ENCODE measurements at regions not wholly inside any gene's neighbourhood (a gene's known extent, or its start where the extent isn't known, plus 50 kb on each side); places are given as distances from the start of the nearest gene placed in this dataset.

DNA sequence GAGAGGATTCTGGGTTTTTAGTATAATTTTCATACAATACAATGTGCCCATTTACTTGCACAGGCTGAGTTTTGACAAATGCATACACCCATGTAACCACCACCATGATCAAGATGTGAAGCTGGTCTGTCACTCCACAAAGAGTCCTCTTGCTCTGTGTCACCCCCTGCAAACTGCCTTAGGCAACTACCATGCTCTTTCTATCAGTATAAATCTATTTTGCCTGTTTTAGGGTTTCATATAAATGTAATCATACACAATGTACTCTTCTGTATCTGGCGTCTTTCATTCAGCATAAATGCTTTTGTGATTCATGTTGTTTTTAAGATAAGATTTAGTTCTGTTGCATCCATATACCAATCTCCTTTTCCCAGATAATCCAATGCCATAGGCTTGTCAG, 181.9 kb upstream of the KCNG1 start:
- in situ Hi-C loops (cut with MboI; ENCODE audit: low sequenced_read_pairs, unreplicated experiment) = no loop called here
- DNase-seq (ENCODE audit: low spot score) = no peak
- TF ChIP-seq CTCF (IDR thresholded peaks at IDR 0.05; ENCODE audit: borderline replicate concordance, control extremely low read depth, extremely low read depth, insufficient read depth, missing control alignments) = no peak

DNA sequence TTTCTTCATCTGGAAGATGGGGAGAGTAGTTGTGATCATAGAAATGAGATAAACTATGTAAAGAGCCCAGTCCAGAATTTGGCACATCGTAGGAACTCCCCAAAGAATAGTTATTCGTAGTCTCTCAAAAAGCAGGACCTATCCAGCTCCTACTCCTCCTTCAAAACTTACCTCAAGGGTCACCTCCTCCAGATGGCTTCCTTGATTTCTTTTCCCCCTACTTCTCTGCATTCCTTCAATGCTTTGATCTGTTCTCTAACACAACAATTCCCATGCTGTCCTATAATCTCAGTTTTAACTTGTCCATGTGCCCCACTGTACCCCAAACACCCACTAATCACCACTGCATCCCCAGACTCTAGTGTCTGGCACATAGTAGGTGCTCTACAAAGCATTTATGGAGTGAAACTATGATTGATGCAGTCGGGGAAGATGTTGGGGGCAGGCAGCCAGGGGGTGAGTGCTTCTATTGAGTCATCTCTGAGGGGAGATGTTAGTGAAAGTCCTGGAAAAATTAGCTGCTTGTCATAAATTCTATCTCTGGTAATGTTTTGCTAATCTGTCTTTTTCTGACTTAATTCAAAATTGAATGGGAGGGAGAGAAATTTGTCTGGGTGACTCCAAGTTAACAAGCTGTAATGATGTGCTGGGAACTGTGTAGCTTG, 181.3 kb upstream of the KCNG1 start:
- TF ChIP-seq CTCF (IDR thresholded peaks at IDR 0.05; ENCODE audit: borderline replicate concordance, control extremely low read depth, extremely low read depth, insufficient read depth, missing control alignments) = no peak
- in situ Hi-C loops (cut with MboI; ENCODE audit: low sequenced_read_pairs, unreplicated experiment) = no loop called here

GRCh38 chr20:51202304-51202703, 179.4 kb upstream of the KCNG1 start:
- DNase-seq (ENCODE audit: low spot score) = no peak
- in situ Hi-C loops (cut with MboI; ENCODE audit: low sequenced_read_pairs, unreplicated experiment) = no loop called here
- no peak for TF ChIP-seq CTCF (IDR thresholded peaks at IDR 0.05; ENCODE audit: borderline replicate concordance, control extremely low read depth, extremely low read depth, insufficient read depth, missing control alignments)

More for the DNA sequence above, 181.3 kb upstream of the KCNG1 start:
- no peak for DNase-seq (ENCODE audit: low spot score)

GRCh38 chr20:51199920-51200319, 177.0 kb upstream of the KCNG1 start:
- no peak for TF ChIP-seq CTCF (IDR thresholded peaks at IDR 0.05; ENCODE audit: borderline replicate concordance, control extremely low read depth, extremely low read depth, insufficient read depth, missing control alignments)
- DNase-seq (ENCODE audit: low spot score) = no peak
- in situ Hi-C loops (cut with MboI; ENCODE audit: low sequenced_read_pairs, unreplicated experiment) = no loop called here

DNA sequence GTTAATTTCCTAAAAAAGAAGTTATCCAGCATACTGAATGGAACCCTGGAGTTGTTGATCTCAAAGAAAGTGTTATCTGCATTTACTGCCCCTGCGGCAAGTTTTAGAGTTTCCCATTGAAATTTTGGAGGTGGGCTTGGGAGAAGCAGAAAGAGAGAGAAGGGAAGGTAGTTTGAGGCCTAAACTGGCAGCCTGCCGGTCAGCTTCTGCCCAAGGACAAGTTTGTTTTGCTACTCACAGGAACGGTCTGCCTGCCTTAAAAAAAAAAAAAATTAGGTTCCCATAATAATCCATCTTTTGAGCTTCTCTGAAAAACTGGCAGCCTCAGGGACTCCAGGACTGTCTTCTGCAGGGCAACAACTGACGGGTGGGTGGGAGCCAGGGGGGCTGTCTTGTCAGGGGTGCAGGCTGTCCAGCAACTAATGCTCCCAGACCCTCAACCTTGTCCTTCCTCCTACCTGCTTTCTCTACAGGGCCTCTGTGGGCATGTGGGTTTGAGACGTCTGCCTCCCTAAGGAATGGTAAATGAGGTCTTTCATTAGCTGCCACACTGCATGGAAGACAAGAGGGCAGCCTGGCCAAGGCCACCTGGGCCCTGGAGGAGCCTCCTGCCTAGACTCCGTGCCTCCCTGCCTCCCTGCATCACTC, 176.1 kb upstream of the KCNG1 start:
- no peak for TF ChIP-seq CTCF (IDR thresholded peaks at IDR 0.05; ENCODE audit: borderline replicate concordance, control extremely low read depth, extremely low read depth, insufficient read depth, missing control alignments)
- in situ Hi-C loops (cut with MboI; ENCODE audit: low sequenced_read_pairs, unreplicated experiment) = no loop called here
- DNase-seq (ENCODE audit: low spot score) = no peak

DNA sequence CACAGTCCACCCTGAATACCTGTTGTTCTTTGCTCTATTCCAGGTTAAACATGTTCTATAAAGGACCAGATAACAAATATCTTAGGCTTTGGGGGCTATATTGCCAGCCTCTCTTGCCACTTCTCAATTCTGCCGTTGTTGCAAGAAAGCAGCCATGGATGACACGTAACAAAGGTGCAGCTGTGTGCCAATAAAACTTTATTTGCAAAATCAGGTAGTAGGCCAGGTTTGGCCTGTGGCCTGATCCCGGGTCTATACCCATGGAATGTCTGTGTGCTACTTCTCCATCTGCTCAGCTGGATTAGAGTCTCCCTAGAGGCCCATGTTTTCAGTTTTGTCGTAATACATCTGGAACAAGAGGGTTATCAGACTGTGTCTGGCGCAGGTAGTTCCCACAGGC, 175.3 kb upstream of the KCNG1 start:
- no peak for TF ChIP-seq CTCF (IDR thresholded peaks at IDR 0.05; ENCODE audit: borderline replicate concordance, control extremely low read depth, extremely low read depth, insufficient read depth, missing control alignments)
- in situ Hi-C loops (cut with MboI; ENCODE audit: low sequenced_read_pairs, unreplicated experiment) = no loop called here
- no peak for DNase-seq (ENCODE audit: low spot score)
